HCT116 (cell line): ENCODE measurements at regions not wholly inside any gene's neighbourhood (a gene's known extent, or its start where the extent isn't known, plus 50 kb on each side); places are given as distances from the start of the nearest gene placed in this dataset.
"Not testable (repeated sequence)": the region's sequence is repeated elsewhere in the genome, so short reads cannot be mapped to it uniquely, and the experiment has no call there.

ENCODE experiments used
- ATAC-seq: fragments of 200-7000 bp; cut with Tn5 transposase; 2 replicates; pipeline ENCODE4 v1.9.1; 2020; ENCODE audit warnings: mild to moderate bottlenecking, moderate library complexity
- BruUV-seq: library from RNA; stranded (reverse); fragments of 400-500 nt; replicated peaks from 2 replicates; lab custom pipeline; 2021; lab: Mats Ljungman, UMichigan
- CTCF ChIA-PET: fragments of 300-600 bp; sonication (Branson Sonifier 250); formaldehyde crosslinking; loops from one replicate; lab custom pipeline; 2021; ENCODE audit warnings: antibody characterized with exemption; lab: Charles Lee
- POLR2A ChIA-PET: fragments of 300-600, 350-600 bp; sonication (Branson Sonifier 250); formaldehyde crosslinking; loops from one replicate; lab custom pipeline; 2021; ENCODE audit warnings: antibody characterized with exemption; lab: Charles Lee
- RAD21 ChIA-PET, 2 experiments: fragments of 300-600 bp; sonication (Branson Sonifier 250); formaldehyde crosslinking; loops; one replicate each; lab custom pipeline; 2023; ENCODE audit warnings: low total read pairs in 2 of 2; ENCODE audit not compliant: uncharacterized antibody in 2 of 2, unreplicated experiment in 2 of 2, low non-redundant PET in 1 of 2; lab: Charles Lee
- DNase-seq: peaks from one replicate; pipeline ENCODE4 v3.0.0-alpha.2; 2010; ENCODE audit warnings: low read depth, low spot score
- H2AFZ ChIP-seq: fragments of 200-600 bp; shearing (Covaris generic), sonication (generic); 2 replicates; pipeline ENCODE4 v1.6.1; 2017; ENCODE audit warnings: low read depth, mixed run types, mixed read lengths, antibody characterized with exemption, low read length; ENCODE audit not compliant: poor library complexity, severe bottlenecking
- H3K27ac ChIP-seq: 2 replicates; pipeline ENCODE4 v1.5.1; 2012; ENCODE audit warnings: low read depth, low read length
- H3K27me3 ChIP-seq: fragments of 200-600 bp; sonication (generic); 2 replicates; pipeline ENCODE4 v1.6.1; 2016; ENCODE audit warnings: mixed run types, low read length, mixed read lengths; ENCODE audit not compliant: insufficient read depth
- H3K36me3 ChIP-seq, 2 experiments: fragments of 200-500 bp in 1 of 2; fragments of 200-600 bp in 1 of 2; sonication (Bioruptor generic) in 1 of 2; sonication (generic) in 1 of 2; 2 replicates each; pipeline versions ENCODE4 v1.5.1 to v1.6.1; 2014 to 2016; ENCODE audit warnings: low read length in 2 of 2, inconsistent platforms in 1 of 2, mixed read lengths in 1 of 2, mixed run types in 1 of 2; ENCODE audit not compliant: insufficient read depth in 2 of 2, control insufficient read depth in 1 of 2
- H3K4me1 ChIP-seq, 2 experiments: fragments of 200-600 bp in 1 of 2; sonication (generic) in 1 of 2; 2 replicates each; pipeline versions ENCODE4 v1.5.1 to v1.6.1; 2012 to 2017; ENCODE audit warnings: low read length in 2 of 2, inconsistent platforms in 1 of 2, mild to moderate bottlenecking in 1 of 2, mixed read lengths in 1 of 2, mixed run types in 1 of 2, moderate library complexity in 1 of 2; ENCODE audit not compliant: insufficient read depth in 2 of 2, control insufficient read depth in 1 of 2
- H3K4me2 ChIP-seq: fragments of 200-600 bp; sonication (generic); 2 replicates; pipeline ENCODE4 v1.6.1; 2017; ENCODE audit warnings: mixed run types, low read length, mixed read lengths
- H3K4me3 ChIP-seq, 2 experiments: fragments of 200-600 bp in 1 of 2; sonication (generic) in 1 of 2; replicated peaks in 1 of 2; 2 replicates each; pipeline ENCODE4 v1.5.1; 2011 to 2016; ENCODE audit warnings: low read length in 2 of 2, control low read depth in 1 of 2, low read depth in 1 of 2, mild to moderate bottlenecking in 1 of 2, mixed read lengths in 1 of 2, mixed run types in 1 of 2
- H3K79me2 ChIP-seq: fragments of 200-600 bp; sonication (generic); 2 replicates; pipeline ENCODE4 v1.6.1; 2017; ENCODE audit warnings: mild to moderate bottlenecking, mixed run types, low read length, moderate library complexity, mixed read lengths; ENCODE audit not compliant: insufficient read depth
- H3K9ac ChIP-seq: fragments of 200-600 bp; sonication (generic); 2 replicates; pipeline ENCODE4 v1.6.1; 2016; ENCODE audit warnings: low read length, mixed read lengths
- H3K9me2 ChIP-seq: fragments of 200-600 bp; sonication (generic), shearing (Covaris generic); 2 replicates; pipeline ENCODE4 v1.6.1; 2017; ENCODE audit warnings: mixed run types, mild to moderate bottlenecking, moderate library complexity; ENCODE audit not compliant: insufficient read depth
- H3K9me3 ChIP-seq, 2 experiments: fragments of 200-500 bp in 1 of 2; fragments of 200-600 bp in 1 of 2; sonication (Bioruptor generic) in 1 of 2; sonication (generic) in 1 of 2; 2 replicates each; pipeline ENCODE4 v1.6.1; 2014 to 2017; ENCODE audit warnings: low read length in 2 of 2, mixed read lengths in 2 of 2, inconsistent platforms in 1 of 2, low read depth in 1 of 2, mild to moderate bottlenecking in 1 of 2, mixed run types in 1 of 2, moderate library complexity in 1 of 2; ENCODE audit not compliant: control insufficient read depth in 1 of 2, insufficient read depth in 1 of 2
- H4K20me1 ChIP-seq: fragments of 200-600 bp; sonication (generic), shearing (Covaris generic); 2 replicates; pipeline ENCODE4 v1.6.1; 2017; ENCODE audit warnings: mixed run types, mild to moderate bottlenecking, moderate library complexity; ENCODE audit not compliant: insufficient read depth
- ATF3 ChIP-seq: IDR thresholded peaks from 2 replicates; pipeline ENCODE4 v1.6.1; 2012
- EGR1 ChIP-seq: IDR thresholded peaks from 2 replicates; pipeline ENCODE4 v1.6.1; 2012; ENCODE audit warnings: low read depth
- ELF1 ChIP-seq: IDR thresholded peaks from 2 replicates; pipeline ENCODE4 v1.6.1; 2012; ENCODE audit warnings: low read depth, borderline replicate concordance
- FOSL1 ChIP-seq: IDR thresholded peaks from 2 replicates; pipeline ENCODE4 v1.6.1; 2012; ENCODE audit warnings: low read depth
- POLR2A ChIP-seq: IDR thresholded peaks from 2 replicates; pipeline ENCODE4 v1.7.0; 2011; ENCODE audit warnings: borderline replicate concordance; ENCODE audit not compliant: insufficient read depth, insufficient read length; ENCODE audit errors: extremely low read depth
- POLR2AphosphoS5 ChIP-seq: IDR thresholded peaks from 2 replicates; pipeline ENCODE4 v1.6.1; 2011; ENCODE audit warnings: mild to moderate bottlenecking, low read depth, low read length, moderate library complexity
- REST ChIP-seq: IDR thresholded peaks from 2 replicates; pipeline ENCODE4 v1.6.1; 2012; ENCODE audit warnings: low read depth
- SIN3A ChIP-seq: IDR thresholded peaks from 2 replicates; pipeline ENCODE4 v1.6.1; 2012; ENCODE audit warnings: low read depth
- TCF7L2 ChIP-seq: IDR thresholded peaks from 2 replicates; pipeline ENCODE4 v1.7.0; 2011; ENCODE audit warnings: borderline replicate concordance, inconsistent platforms; ENCODE audit not compliant: insufficient read depth, insufficient read length; ENCODE audit errors: extremely low read depth
- intact Hi-C: fragments of 100-400 bp; cut with micrococcal nuclease; formaldehyde crosslinking; loops from 2 replicates; pipeline ENCODE4 v1.10.0; 2022
- TF ChIP-seq, protein P1 (sequence below), 3 experiments: fragments of 200-600 bp in 1 of 3; sonication (generic) in 1 of 3; IDR thresholded peaks in 2 of 3; conservative IDR thresholded peaks in 1 of 3; 2 replicates each; pipeline ENCODE4 v1.5.1; 2012 to 2017; ENCODE audit warnings: low read depth in 2 of 3, low read length in 2 of 3, antibody characterized with exemption in 1 of 3, borderline replicate concordance in 1 of 3, control low read depth in 1 of 3, mild to moderate bottlenecking in 1 of 3, mixed read lengths in 1 of 3, mixed run types in 1 of 3, moderate library complexity in 1 of 3; ENCODE audit not compliant: insufficient read depth in 1 of 3
- TF ChIP-seq, protein P2 (sequence below): IDR thresholded peaks from 2 replicates; pipeline ENCODE4 v1.6.1; 2011; ENCODE audit warnings: mild to moderate bottlenecking, low read length, moderate library complexity; ENCODE audit not compliant: insufficient replicate concordance; ENCODE audit errors: extremely low read depth
- TF ChIP-seq, protein P3 (sequence below): IDR thresholded peaks from 2 replicates; pipeline ENCODE4 v1.6.1; 2012

DNA sequence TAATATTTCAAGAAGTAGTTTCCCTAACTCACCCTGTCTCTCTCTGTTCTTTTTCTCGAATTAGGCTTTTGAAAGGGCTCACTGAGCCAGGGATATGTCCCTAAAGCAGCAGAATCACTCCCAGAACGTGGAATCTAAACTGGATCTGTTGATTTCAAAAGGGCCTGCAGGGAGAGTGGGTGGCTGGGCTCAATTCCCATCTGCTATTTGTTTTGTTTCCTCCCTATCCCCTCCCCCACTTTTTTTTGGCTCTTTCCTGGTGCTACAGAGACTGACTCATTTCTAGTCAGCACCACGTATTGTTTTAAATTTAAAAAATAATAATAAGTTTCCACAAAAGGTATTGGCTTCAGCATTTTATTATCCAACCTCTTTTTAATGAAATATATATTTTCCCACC is 961.5 kb downstream of the FAM181B start:
- no peak for TF ChIP-seq FOSL1
- no peak for TF ChIP-seq POLR2AphosphoS5
- no peak for TF ChIP-seq SIN3A
- TF ChIP-seq, protein P1, sequence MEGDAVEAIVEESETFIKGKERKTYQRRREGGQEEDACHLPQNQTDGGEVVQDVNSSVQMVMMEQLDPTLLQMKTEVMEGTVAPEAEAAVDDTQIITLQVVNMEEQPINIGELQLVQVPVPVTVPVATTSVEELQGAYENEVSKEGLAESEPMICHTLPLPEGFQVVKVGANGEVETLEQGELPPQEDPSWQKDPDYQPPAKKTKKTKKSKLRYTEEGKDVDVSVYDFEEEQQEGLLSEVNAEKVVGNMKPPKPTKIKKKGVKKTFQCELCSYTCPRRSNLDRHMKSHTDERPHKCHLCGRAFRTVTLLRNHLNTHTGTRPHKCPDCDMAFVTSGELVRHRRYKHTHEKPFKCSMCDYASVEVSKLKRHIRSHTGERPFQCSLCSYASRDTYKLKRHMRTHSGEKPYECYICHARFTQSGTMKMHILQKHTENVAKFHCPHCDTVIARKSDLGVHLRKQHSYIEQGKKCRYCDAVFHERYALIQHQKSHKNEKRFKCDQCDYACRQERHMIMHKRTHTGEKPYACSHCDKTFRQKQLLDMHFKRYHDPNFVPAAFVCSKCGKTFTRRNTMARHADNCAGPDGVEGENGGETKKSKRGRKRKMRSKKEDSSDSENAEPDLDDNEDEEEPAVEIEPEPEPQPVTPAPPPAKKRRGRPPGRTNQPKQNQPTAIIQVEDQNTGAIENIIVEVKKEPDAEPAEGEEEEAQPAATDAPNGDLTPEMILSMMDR (IDR thresholded peaks at IDR 0.05 in 2 of 3, conservative IDR thresholded peaks at IDR 0.05 in 1 of 3; ENCODE audit: borderline replicate concordance in 1 of 3, insufficient read depth in 1 of 3, low read depth in 2 of 3, low read length in 2 of 3): no peak
- TF ChIP-seq, protein P2, sequence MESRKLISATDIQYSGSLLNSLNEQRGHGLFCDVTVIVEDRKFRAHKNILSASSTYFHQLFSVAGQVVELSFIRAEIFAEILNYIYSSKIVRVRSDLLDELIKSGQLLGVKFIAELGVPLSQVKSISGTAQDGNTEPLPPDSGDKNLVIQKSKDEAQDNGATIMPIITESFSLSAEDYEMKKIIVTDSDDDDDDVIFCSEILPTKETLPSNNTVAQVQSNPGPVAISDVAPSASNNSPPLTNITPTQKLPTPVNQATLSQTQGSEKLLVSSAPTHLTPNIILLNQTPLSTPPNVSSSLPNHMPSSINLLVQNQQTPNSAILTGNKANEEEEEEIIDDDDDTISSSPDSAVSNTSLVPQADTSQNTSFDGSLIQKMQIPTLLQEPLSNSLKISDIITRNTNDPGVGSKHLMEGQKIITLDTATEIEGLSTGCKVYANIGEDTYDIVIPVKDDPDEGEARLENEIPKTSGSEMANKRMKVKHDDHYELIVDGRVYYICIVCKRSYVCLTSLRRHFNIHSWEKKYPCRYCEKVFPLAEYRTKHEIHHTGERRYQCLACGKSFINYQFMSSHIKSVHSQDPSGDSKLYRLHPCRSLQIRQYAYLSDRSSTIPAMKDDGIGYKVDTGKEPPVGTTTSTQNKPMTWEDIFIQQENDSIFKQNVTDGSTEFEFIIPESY: no peak
- TF ChIP-seq, protein P3, sequence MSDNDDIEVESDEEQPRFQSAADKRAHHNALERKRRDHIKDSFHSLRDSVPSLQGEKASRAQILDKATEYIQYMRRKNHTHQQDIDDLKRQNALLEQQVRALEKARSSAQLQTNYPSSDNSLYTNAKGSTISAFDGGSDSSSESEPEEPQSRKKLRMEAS: no peak
- no peak for TF ChIP-seq EGR1
- no peak for TF ChIP-seq ELF1
- TF ChIP-seq POLR2A: no peak
- TF ChIP-seq TCF7L2: no peak
- no peak for TF ChIP-seq REST
- TF ChIP-seq ATF3: no peak
- intact Hi-C loops: no loop called here
- Histone ChIP-seq H3K27ac (no peak overlapping the region), H4K20me1 (no peaks in the 10 kb centered on the region), H3K79me2 (no peaks in the 10 kb centered on the region), H3K4me3 (no peak overlapping the region), H3K9ac (no peak overlapping the region), H3K4me2 (no peak overlapping the region), H3K4me1 (no peaks in the 10 kb centered on the region), H2AFZ (no peak overlapping the region), H3K36me3 (no peaks in the 10 kb centered on the region), H3K27me3 (no peaks in the 10 kb centered on the region), H3K9me2 (no peaks in the 10 kb centered on the region), H3K9me3 (peaks cover 0 to 3% of the 10 kb centered on the region in 2 experiments; a peak in 2 of 4 replicates)
- DNase-seq (no peak), ATAC-seq (no peak)
- ChIA-PET RAD21 (no interaction called here), POLR2A (no interaction called here), CTCF (no interaction called here)
- BruUV-seq: no TSS peak

- H3K36me3 ChIP-seq, H3K4me2 ChIP-seq, H3K27me3 ChIP-seq, RAD21 ChIA-PET, H3K4me3 ChIP-seq, H3K4me1 ChIP-seq, CTCF ChIA-PET, POLR2A ChIA-PET, H3K9me2 ChIP-seq, H3K9me3 ChIP-seq, intact Hi-C loops, H3K79me2 ChIP-seq, DNase-seq, H3K27ac ChIP-seq, H4K20me1 ChIP-seq, ATAC-seq, H3K9ac ChIP-seq, BruUV-seq, H2AFZ ChIP-seq: not testable (repeated sequence)
Measured at GRCh38 chr11:81769906-81770305, 963.8 kb downstream of the FAM181B start.
